GM18519 (cell line): ENCODE measurements at regions not wholly inside any gene's neighbourhood (a gene's known extent, or its start where the extent isn't known, plus 50 kb on each side); places are given as distances from the start of the nearest gene placed in this dataset.
"Not testable (repeated sequence)": the region's sequence is repeated elsewhere in the genome, so short reads cannot be mapped to it uniquely, and the experiment has no call there.

Source experiments
- ATAC-seq: cut with Tn5 transposase; IDR thresholded peaks from one replicate; pipeline ENCODE4 v1.9.1; 2021; ENCODE audit warnings: mild to moderate bottlenecking, moderate library complexity; ENCODE audit not compliant: unreplicated experiment, low FRiP score

GRCh38 chrX:128805236-128805635 lies 718.1 kb downstream of the SMARCA1 start:
- ATAC-seq: no peak

GRCh38 chrX:128804828-128805227 lies 718.5 kb downstream of the SMARCA1 start:
- no peak for ATAC-seq

GRCh38 chrX:128800138-128800537 lies 723.2 kb downstream of the SMARCA1 start:
- ATAC-seq: no peak

GRCh38 chrX:128783139-128783538 lies 730.9 kb upstream of the ACTRT1 start:
- not testable (repeated sequence) for ATAC-seq

- no peak for ATAC-seq
These were observed 729.3 kb upstream of the ACTRT1 start for GRCh38 chrX:128781506-128781905.

GRCh38 chrX:128780934-128781333 lies 728.7 kb upstream of the ACTRT1 start:
- no peak for ATAC-seq

GRCh38 chrX:128769495-128769894 lies 717.3 kb upstream of the ACTRT1 start:
- ATAC-seq: no peak

- no peak for ATAC-seq
These were observed 707.5 kb upstream of the ACTRT1 start for GRCh38 chrX:128759745-128760144.

- ATAC-seq: no peak
These were observed 707.0 kb upstream of the ACTRT1 start for GRCh38 chrX:128759177-128759576.

GRCh38 chrX:128754130-128754529 lies 701.9 kb upstream of the ACTRT1 start:
- ATAC-seq: no peak

GRCh38 chrX:128739539-128739938 lies 687.3 kb upstream of the ACTRT1 start:
- no peak for ATAC-seq

GRCh38 chrX:128728943-128729342 lies 676.7 kb upstream of the ACTRT1 start:
- ATAC-seq: no peak

- ATAC-seq: no peak
These were observed 665.7 kb upstream of the ACTRT1 start for GRCh38 chrX:128717635-128718578.

- ATAC-seq: no peak
These were observed 662.2 kb upstream of the ACTRT1 start for GRCh38 chrX:128714425-128714824.

GRCh38 chrX:128699716-128700285 lies 647.6 kb upstream of the ACTRT1 start:
- ATAC-seq: no peak

GRCh38 chrX:128698573-128699181 lies 646.5 kb upstream of the ACTRT1 start:
- no peak for ATAC-seq

- ATAC-seq: no peak
These were observed 639.7 kb upstream of the ACTRT1 start for GRCh38 chrX:128691872-128692271.

- no peak for ATAC-seq
These were observed 633.2 kb upstream of the ACTRT1 start for GRCh38 chrX:128685387-128685786.

- ATAC-seq: no peak
These were observed 624.4 kb upstream of the ACTRT1 start for GRCh38 chrX:128676651-128677050.

- not testable (repeated sequence) for ATAC-seq
These were observed 622.3 kb upstream of the ACTRT1 start for GRCh38 chrX:128674326-128675086.

GRCh38 chrX:128664211-128664610 lies 612.0 kb upstream of the ACTRT1 start:
- ATAC-seq: no peak
